IPS-NIHi11 (cell line): ENCODE measurements at regions not wholly inside any gene's neighbourhood (a gene's known extent, or its start where the extent isn't known, plus 50 kb on each side); places are given as distances from the start of the nearest gene placed in this dataset.

Experiments used
- DNase-seq: peaks from one replicate; pipeline ENCODE4 v3.0.0; 2012; ENCODE audit warnings: mixed read lengths, low spot score

- no peak for DNase-seq
These were observed 117.2 kb downstream of the RFLNA start for GRCh38 chr12:124411953-124412645.

GRCh38 chr12:124411281-124411878 lies 116.5 kb downstream of the RFLNA start:
- no peak for DNase-seq

GRCh38 chr12:124410354-124411175 lies 115.7 kb downstream of the RFLNA start:
- no peak for DNase-seq

GRCh38 chr12:124408822-124409517 lies 114.1 kb downstream of the RFLNA start:
- no peak for DNase-seq

GRCh38 chr12:124407074-124407473 lies 112.2 kb downstream of the RFLNA start:
- DNase-seq: no peak

GRCh38 chr12:124406043-124406442 lies 111.2 kb downstream of the RFLNA start:
- no peak for DNase-seq

GRCh38 chr12:124405592-124405991 lies 110.7 kb downstream of the RFLNA start:
- DNase-seq: no peak

- no peak for DNase-seq
These were observed 110.3 kb downstream of the RFLNA start for GRCh38 chr12:124405151-124405550.

- no peak for DNase-seq
These were observed 109.4 kb downstream of the RFLNA start for GRCh38 chr12:124404162-124404784.

GRCh38 chr12:124403273-124403672 lies 108.4 kb downstream of the RFLNA start:
- no peak for DNase-seq

GRCh38 chr12:124402248-124403066 lies 107.6 kb downstream of the RFLNA start:
- no peak for DNase-seq

GRCh38 chr12:124401704-124402221 lies 106.9 kb downstream of the RFLNA start:
- no peak for DNase-seq

GRCh38 chr12:124400124-124400523 lies 105.2 kb downstream of the RFLNA start:
- DNase-seq: no peak

GRCh38 chr12:124399622-124400021 lies 104.7 kb downstream of the RFLNA start:
- DNase-seq: peak; percentile 86

GRCh38 chr12:124398578-124399227 lies 103.8 kb downstream of the RFLNA start:
- no peak for DNase-seq

GRCh38 chr12:124397807-124398577 lies 103.1 kb downstream of the RFLNA start:
- DNase-seq: no peak

- DNase-seq: no peak
These were observed 102.4 kb downstream of the RFLNA start for GRCh38 chr12:124397399-124397679.

GRCh38 chr12:124396544-124397398 lies 101.9 kb downstream of the RFLNA start:
- no peak for DNase-seq

GRCh38 chr12:124395986-124396385 lies 101.1 kb downstream of the RFLNA start:
- DNase-seq: no peak
